CD14-positive monocyte (primary cell): ENCODE measurements at regions not wholly inside any gene's neighbourhood (a gene's known extent, or its start where the extent isn't known, plus 50 kb on each side); places are given as distances from the start of the nearest gene placed in this dataset.

ENCODE experiments used
- DNase-seq, 3 donors: peaks; one replicate each; pipeline ENCODE4 v3.0.0-alpha.2; 2011 to 2022
- H2AFZ ChIP-seq: 2 replicates; pipeline ENCODE4 v1.6.0; 2012; ENCODE audit warnings: mild to moderate bottlenecking, low read depth, low read length, inconsistent platforms; ENCODE audit not compliant: insufficient read depth, poor library complexity, severe bottlenecking
- H3K27ac ChIP-seq, 2 donors: 1 replicate in 1 of 2; 2 replicates in 1 of 2; pipeline ENCODE4 v1.5.1; 2012 to 2013; ENCODE audit warnings: low read length in 2 of 2, control low read depth in 1 of 2, inconsistent platforms in 1 of 2, low read depth in 1 of 2, mild to moderate bottlenecking in 1 of 2
- H3K27me3 ChIP-seq, 2 donors: one replicate each; pipeline versions ENCODE4 v1.6.0 to v1.6.1; 2011 to 2013; ENCODE audit warnings: low read length in 2 of 2; ENCODE audit not compliant: control insufficient read depth in 2 of 2, insufficient read depth in 2 of 2
- H3K36me3 ChIP-seq, 2 donors: replicated peaks in 1 of 2; 1 replicate in 1 of 2; 2 replicates in 1 of 2; pipeline versions ENCODE4 v1.5.1 to v1.6.1; 2012 to 2013; ENCODE audit warnings: low read length in 2 of 2, control low read depth in 1 of 2, inconsistent platforms in 1 of 2, mild to moderate bottlenecking in 1 of 2; ENCODE audit not compliant: insufficient read depth in 2 of 2, control insufficient read depth in 1 of 2
- H3K4me1 ChIP-seq, 2 donors: 1 replicate in 1 of 2; 2 replicates in 1 of 2; pipeline versions ENCODE4 v1.5.1 to v1.6.1; 2012 to 2013; ENCODE audit warnings: low read length in 2 of 2, control low read depth in 1 of 2, inconsistent platforms in 1 of 2, mild to moderate bottlenecking in 1 of 2, moderate library complexity in 1 of 2; ENCODE audit not compliant: insufficient read depth in 2 of 2, control insufficient read depth in 1 of 2
- H3K4me2 ChIP-seq: replicated peaks from 2 replicates; pipeline ENCODE3; 2012; ENCODE audit warnings: low read length, moderate library complexity, mild to moderate bottlenecking; ENCODE audit not compliant: poor library complexity, severe bottlenecking; ENCODE audit errors: extremely low read depth
- H3K4me3 ChIP-seq, 3 experiments: fragments of 200-600 bp in 1 of 3; sonication (generic) in 1 of 3; replicated peaks in 1 of 3; 1 replicate in 2 of 3; 2 replicates in 1 of 3; pipeline ENCODE4 v1.5.1; 2011 to 2013; ENCODE audit warnings: low read length in 3 of 3, mild to moderate bottlenecking in 3 of 3, control low read depth in 2 of 3, low read depth in 2 of 3, inconsistent platforms in 1 of 3, moderate library complexity in 1 of 3
- H3K79me2 ChIP-seq: 2 replicates; pipeline ENCODE4 v1.6.0; 2012; ENCODE audit warnings: mild to moderate bottlenecking, control low read depth, inconsistent platforms, low read length, moderate library complexity; ENCODE audit not compliant: insufficient read depth
- H3K9ac ChIP-seq: 2 replicates; pipeline ENCODE4 v1.6.0; 2017; ENCODE audit warnings: low read length, mild to moderate bottlenecking; ENCODE audit not compliant: insufficient read depth, poor library complexity, severe bottlenecking
- H3K9me3 ChIP-seq, 2 donors: replicated peaks in 1 of 2; 1 replicate in 1 of 2; 2 replicates in 1 of 2; pipeline versions ENCODE4 v1.5.1 to v1.6.1; 2012 to 2013; ENCODE audit warnings: low read length in 2 of 2, control low read depth in 1 of 2; ENCODE audit not compliant: control insufficient read depth in 1 of 2, insufficient read depth in 1 of 2
- H4K20me1 ChIP-seq: 2 replicates; pipeline ENCODE4 v1.6.0; 2012; ENCODE audit warnings: mild to moderate bottlenecking, low read length, control low read depth, moderate library complexity; ENCODE audit not compliant: insufficient read depth
- H3K27ac Mint-ChIP-seq, 7 donors: one replicate each; pipeline ENCODE4 v1.8.0; 2020; ENCODE audit warnings: mild to moderate bottlenecking in 7 of 7, mixed read lengths in 7 of 7, moderate library complexity in 6 of 7, inconsistent platforms in 2 of 7
- H3K27me3 Mint-ChIP-seq, 3 donors: one replicate each; pipeline ENCODE4 v1.8.0; 2021 to 2022; ENCODE audit warnings: low read depth in 3 of 3, mild to moderate bottlenecking in 3 of 3, mixed read lengths in 3 of 3, moderate library complexity in 3 of 3, inconsistent platforms in 1 of 3
- H3K36me3 Mint-ChIP-seq, 2 donors: one replicate each; pipeline ENCODE4 v1.8.0; 2020; ENCODE audit warnings: mixed read lengths in 2 of 2, inconsistent platforms in 1 of 2, mild to moderate bottlenecking in 1 of 2
- H3K4me1 Mint-ChIP-seq: one replicate; pipeline ENCODE4 v1.8.0; 2020; ENCODE audit warnings: mild to moderate bottlenecking, mixed read lengths
- H3K4me3 Mint-ChIP-seq, 2 donors: one replicate each; pipeline ENCODE4 v1.8.0; 2020; ENCODE audit warnings: mild to moderate bottlenecking in 2 of 2, mixed read lengths in 2 of 2, moderate library complexity in 1 of 2
- H3K9me3 Mint-ChIP-seq, 7 donors: one replicate each; pipeline ENCODE4 v1.8.0; 2020 to 2022; ENCODE audit warnings: mixed read lengths in 7 of 7, mild to moderate bottlenecking in 6 of 7, moderate library complexity in 6 of 7, inconsistent platforms in 2 of 7
- WGBS: methylation state at CpG from one replicate; pipeline ENCODE4 v1.1.5; 2013; ENCODE audit warnings: missing lambda C conversion rate; ENCODE audit not compliant: insufficient coverage; 5-methylcytosine and 5-hydroxymethylcytosine counted together
- intact Hi-C, 2 donors: fragments of 100-400 bp; cut with micrococcal nuclease; formaldehyde crosslinking; loops; one replicate each; pipeline versions ENCODE4 v1.15.0 to v1.15.1; 2023
- TF ChIP-seq, protein P1 (sequence below): fragments of 200-600 bp; IDR thresholded peaks from one replicate; pipeline ENCODE4 v1.8.0; 2022; ENCODE audit warnings: antibody characterized with exemption, mild to moderate bottlenecking

DNA sequence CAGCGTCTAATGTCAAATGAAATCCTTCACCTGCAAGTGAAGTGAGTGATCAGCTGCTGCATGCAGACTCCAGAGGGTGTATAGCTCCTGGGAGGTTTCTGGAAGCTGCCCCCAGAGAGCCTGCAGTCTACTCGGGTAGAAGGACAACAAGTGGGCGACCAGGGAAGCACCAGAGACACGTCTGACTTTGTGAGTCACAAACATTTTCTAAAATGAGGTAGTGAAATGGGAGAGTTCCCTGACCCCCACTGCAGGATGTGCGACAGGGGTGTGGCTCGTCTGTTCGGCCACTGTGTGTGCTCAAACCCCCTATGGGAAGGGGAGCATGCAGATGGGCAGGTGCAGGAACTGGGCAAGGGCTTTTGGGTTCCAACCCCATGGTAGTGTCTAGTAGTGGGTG lies 177.1 kb upstream of the PRKCQ start:
- WGBS, result 51% methylated on average over 6 of the region's 7 CpGs
- Mint-ChIP-seq H3K36me3 (no peaks in the 10 kb centered on the region), H3K27me3 (peaks cover 8 to 22% (median 13%) of the 10 kb centered on the region in 3 donors)

DNA sequence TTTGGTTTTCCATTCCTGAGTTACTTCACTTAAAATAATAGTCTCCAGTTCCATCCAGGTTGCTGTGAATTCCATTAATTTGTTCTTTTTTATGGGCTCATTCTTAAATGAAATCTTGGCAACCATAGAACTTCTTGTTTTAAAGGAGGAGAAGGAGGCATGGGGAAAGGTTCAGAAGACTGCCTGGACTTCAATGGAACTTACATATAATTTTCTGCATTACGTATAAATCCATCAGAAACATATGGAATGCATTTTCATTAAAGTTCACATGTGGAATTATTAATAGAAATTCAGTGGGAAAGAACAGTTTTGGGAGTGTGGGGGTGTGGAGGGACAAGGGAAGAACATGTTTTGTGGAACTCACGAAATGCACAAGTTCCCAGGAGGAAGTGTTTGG lies 176.6 kb upstream of the PRKCQ start:
- peaks cover 8 to 22% (median 13%) of the 10 kb centered on the region in 3 donors for H3K27me3 Mint-ChIP-seq
- Histone ChIP-seq H3K36me3 (no peaks in the 10 kb centered on the region), H3K79me2 (no peaks in the 10 kb centered on the region), H3K9ac (no peak overlapping the region), H3K9me3 (peaks cover 0 to 9% of the 10 kb centered on the region in 2 donors), H4K20me1 (no peaks in the 10 kb centered on the region), H3K27me3 (peaks cover 5 to 8% of the 10 kb centered on the region in 2 donors), H3K4me3 (no peak overlapping the region), H3K4me1 (peaks cover 0 to 2% of the 10 kb centered on the region in 2 donors), H3K27ac (no peak overlapping the region), H2AFZ (no peak overlapping the region), H3K4me2 (no peak overlapping the region)
- intact Hi-C loops, result no loop called here
- H3K27ac Mint-ChIP-seq, result no peak overlapping the region
- H3K36me3 Mint-ChIP-seq, result no peaks in the 10 kb centered on the region
- peaks cover 4% of the 10 kb centered on the region for H3K4me1 Mint-ChIP-seq
- TF ChIP-seq, protein P1, sequence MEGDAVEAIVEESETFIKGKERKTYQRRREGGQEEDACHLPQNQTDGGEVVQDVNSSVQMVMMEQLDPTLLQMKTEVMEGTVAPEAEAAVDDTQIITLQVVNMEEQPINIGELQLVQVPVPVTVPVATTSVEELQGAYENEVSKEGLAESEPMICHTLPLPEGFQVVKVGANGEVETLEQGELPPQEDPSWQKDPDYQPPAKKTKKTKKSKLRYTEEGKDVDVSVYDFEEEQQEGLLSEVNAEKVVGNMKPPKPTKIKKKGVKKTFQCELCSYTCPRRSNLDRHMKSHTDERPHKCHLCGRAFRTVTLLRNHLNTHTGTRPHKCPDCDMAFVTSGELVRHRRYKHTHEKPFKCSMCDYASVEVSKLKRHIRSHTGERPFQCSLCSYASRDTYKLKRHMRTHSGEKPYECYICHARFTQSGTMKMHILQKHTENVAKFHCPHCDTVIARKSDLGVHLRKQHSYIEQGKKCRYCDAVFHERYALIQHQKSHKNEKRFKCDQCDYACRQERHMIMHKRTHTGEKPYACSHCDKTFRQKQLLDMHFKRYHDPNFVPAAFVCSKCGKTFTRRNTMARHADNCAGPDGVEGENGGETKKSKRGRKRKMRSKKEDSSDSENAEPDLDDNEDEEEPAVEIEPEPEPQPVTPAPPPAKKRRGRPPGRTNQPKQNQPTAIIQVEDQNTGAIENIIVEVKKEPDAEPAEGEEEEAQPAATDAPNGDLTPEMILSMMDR, result no peak
- DNase-seq, result no peak
- H3K9me3 Mint-ChIP-seq, result peaks cover 2 to 13% (median 5%) of the 10 kb centered on the region in 7 donors
- no CpG with 5 or more reads among the region's 2 CpGs for WGBS
- H3K4me3 Mint-ChIP-seq, result no peak overlapping the region

More for the DNA sequence above, 177.1 kb upstream of the PRKCQ start:
- Histone ChIP-seq H3K9ac (no peak overlapping the region), H3K4me2 (no peak overlapping the region), H3K36me3 (no peaks in the 10 kb centered on the region), H3K27ac (no peak overlapping the region), H3K27me3 (peaks cover 5 to 8% of the 10 kb centered on the region in 2 donors), H3K79me2 (no peaks in the 10 kb centered on the region), H3K9me3 (peaks cover 0 to 9% of the 10 kb centered on the region in 2 donors), H3K4me1 (no peaks in the 10 kb centered on the region), H2AFZ (no peak overlapping the region), H4K20me1 (no peaks in the 10 kb centered on the region), H3K4me3 (no peak overlapping the region)
- Mint-ChIP-seq H3K4me3 (no peak overlapping the region), H3K4me1 (no peaks in the 10 kb centered on the region), H3K9me3 (peaks cover 2 to 13% (median 5%) of the 10 kb centered on the region in 7 donors), H3K27ac (no peak overlapping the region)
- TF ChIP-seq, protein P1, result no peak
- DNase-seq, result no peak
- intact Hi-C loops, result no loop called here
